GM21529 (cell line): ENCODE measurements at regions not wholly inside any gene's neighbourhood (a gene's known extent, or its start where the extent isn't known, plus 50 kb on each side); places are given as distances from the start of the nearest gene placed in this dataset.

Experiments
- ATAC-seq: cut with Tn5 transposase; IDR thresholded peaks from one replicate; pipeline ENCODE4 v1.9.1; 2021; ENCODE audit not compliant: unreplicated experiment

DNA sequence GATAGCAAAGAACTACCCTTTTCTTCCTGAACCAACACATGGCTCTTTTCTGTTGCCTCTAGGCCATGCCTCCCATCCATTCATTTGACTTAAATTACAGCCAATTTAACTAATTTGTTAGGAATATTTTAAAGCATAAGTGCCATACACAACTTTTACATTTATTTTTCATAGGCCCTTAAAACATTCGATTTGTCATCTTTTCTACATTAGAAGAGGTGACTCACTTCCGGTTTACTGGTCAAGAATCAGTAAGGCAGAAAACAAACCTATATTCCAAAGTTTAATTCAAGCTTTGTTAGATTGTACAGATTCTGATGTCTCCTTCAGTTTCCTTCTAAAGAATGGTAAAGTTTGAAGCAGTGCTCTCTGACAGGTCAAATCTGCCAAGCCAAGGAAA, 344.3 kb downstream of the SAMD5 start:
- no peak for ATAC-seq

DNA sequence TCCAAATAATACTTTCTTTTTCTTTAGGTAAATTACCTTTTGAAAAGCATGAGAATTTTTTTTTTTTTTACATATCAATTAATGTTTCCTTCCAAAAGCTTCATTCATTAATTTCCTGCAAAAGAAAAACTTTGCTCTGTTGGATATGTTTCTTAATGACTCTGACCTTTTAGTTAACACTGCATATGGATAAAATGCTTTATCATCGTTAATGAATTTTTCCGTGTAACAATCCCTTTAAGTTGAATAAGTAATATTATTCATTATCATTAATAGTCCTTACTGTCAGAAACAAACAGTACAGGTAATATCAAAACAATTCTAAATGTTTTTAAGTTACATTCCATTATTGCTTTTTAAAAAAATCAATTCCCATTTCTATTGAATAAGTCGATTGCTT, 345.1 kb downstream of the SAMD5 start:
- ATAC-seq, result no peak

DNA sequence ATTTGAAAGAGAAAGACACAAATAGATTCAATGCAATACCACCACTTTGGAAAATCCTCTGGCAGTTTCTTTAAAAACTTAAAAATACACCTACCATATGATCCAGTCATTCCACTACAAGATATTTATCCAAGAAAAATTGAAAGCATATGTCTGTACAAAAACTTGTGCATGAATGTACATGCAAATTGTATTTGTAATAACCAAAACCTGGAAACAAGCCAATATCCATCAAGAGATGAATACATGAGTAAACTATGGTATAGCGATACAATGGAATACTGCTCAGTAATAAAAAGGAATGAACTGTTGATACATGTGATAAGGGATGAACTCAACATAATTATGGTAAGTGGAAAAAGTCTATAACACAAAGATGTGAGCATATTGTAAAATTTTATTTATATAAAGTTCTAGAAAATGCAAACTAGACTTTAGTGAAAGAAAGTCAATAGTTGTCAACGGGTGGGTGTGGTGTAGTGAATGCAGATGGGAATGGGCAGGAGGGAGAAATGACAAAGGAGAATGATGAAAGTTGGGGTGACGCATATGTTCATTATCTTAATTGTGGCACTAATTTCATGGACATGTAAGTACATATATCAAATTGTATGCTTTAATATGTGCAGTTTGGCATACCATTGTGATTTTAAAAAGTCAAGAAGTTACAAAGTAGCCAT, 347.5 kb downstream of the SAMD5 start:
- no peak for ATAC-seq

DNA sequence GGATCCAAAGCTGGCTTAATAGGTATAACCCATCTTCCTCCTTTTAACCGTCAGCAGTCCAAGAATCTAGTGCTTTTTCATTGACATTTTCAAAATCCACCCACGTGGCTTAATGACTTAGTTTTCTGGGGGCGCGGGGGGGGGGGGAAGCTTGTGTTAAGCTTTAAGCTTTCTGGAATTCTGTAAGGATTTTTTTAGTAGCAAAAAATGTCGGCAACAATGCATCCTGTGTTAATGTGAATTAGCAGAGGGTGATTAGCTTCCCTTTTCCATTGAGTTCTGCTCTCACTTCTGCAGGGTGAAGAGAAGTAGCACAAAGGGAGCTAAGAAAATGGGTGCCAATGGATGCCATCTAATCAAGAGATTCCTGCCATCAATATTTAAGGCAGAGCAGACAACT, 348.2 kb downstream of the SAMD5 start:
- ATAC-seq, result no peak

DNA sequence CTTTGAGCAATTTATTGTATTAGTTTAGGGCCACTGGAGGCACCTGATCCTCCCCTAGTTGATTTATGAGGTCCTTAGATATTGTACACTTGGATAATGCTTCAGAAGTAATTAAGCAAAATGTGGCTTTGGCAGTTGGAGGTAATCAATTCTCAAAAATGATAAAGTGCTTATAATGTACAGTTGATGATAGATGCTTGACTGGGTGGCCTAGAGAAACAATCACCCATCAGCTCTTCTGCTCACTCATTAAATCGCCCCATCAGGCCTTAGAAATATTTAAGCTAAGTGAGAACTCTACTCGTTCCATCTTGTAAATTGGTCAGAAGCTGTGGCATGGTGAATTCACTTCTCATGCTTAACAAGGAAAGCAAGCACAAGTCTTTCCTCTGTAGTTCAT, 349.9 kb downstream of the SAMD5 start:
- ATAC-seq, result no peak

DNA sequence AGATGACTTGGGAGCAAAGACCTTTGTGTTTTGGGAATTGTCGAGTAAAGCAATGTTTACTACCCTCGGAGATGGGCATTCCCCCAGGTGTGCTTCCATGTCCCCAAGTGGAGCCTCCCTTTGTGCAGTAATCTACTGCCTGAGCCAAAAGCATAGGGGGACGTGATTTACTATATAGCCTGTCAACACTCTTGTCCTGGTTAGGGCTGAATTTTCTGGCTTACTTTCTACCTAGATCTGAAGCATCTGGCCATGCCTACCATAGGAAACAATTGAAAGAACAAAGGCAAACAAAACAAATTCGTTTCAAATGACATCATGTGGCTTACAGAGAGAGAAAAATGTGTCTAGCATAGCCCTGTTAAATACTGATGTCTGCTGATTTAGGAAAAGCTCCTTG, 350.6 kb downstream of the SAMD5 start:
- no peak for ATAC-seq

DNA sequence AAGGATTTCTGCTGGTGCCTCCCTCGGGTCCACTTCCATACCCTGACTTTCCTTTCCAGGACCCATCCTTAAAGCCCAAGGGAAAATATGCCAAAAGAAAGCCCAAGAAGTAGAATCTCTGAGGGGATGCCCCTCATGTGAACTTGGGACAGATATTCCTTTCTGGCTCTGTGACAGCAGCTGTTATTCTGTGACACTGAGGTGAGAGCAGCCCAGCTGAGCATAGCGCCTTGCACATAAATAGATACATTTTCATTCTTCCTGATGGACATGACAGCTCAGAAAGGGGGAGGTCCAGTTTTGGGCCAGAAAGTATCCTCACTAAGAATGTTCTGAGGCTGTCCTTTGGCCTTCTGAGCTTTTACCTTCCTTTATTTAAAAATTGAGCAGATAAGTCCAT, 353.2 kb downstream of the SAMD5 start:
- no peak for ATAC-seq

DNA sequence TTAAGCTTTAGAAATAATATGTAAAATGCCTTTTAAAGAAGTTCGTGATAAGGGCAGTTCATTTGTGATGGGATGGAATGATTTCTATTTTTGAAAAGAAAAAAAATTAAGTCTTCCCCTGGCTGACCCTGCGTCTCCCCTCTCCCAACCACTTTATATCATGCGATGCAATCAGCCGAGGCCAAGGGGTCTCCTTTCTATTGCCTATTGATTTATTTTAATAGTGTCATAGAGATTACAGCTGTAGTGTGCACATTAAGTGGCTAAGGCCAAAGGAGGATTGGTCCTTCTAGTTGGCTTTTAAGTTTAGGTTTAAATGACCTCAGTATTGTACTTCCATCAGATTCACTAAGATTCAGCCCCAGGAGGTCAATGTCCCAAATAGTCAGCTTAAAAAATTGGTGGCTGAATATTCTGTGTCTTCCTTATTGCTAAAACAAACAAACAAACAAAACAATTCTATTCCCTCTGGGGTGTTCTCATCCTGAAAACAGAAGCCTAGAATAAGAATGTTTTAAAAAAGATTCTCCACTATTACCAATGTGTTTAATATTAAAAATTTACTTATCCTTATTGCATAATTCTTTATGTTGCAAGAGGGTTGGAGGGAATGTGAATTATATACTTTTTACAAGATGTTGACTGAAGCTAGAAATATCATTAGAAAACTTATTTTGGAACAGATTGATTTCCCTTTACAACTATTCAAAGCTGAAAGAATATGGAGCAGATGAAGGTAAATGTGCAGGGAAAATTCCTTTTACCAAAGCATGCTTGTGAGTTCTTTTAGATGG, 359.1 kb downstream of the SAMD5 start:
- no peak for ATAC-seq

DNA sequence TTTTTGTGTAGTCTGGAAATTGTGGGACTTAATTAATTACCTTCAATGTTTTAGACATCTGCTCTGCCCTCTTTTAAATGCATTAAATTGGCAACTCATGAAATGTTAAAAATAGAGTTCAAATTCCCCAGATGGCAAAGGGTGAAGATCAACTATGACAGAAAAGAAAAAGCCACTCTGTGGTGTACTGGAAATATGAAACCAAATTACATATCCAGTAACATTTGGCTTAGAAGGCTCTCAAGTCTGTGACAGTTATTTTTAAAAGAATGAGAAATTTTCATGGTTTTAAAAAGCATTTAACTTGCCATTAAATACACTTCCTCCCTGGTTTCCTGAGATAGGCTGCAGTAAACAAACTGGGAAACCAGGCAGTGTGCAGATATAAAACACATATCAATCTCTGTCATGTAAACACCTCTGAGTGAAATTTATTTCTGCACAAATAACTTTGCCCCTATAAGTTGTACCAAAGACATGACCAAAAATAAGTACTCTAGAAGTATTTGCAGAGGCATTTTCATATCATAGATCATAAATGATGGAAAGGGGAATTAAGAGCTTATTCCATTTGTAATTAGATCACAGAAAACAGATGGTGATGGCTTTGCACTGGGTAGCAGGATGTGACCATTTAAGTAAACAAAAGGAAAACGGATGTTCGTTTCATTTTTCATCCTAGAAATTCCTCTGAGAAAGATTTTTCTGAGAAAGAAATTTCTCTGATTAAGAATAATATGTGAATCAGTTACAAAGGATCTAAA, 360.1 kb downstream of the SAMD5 start:
- ATAC-seq, result no peak

DNA sequence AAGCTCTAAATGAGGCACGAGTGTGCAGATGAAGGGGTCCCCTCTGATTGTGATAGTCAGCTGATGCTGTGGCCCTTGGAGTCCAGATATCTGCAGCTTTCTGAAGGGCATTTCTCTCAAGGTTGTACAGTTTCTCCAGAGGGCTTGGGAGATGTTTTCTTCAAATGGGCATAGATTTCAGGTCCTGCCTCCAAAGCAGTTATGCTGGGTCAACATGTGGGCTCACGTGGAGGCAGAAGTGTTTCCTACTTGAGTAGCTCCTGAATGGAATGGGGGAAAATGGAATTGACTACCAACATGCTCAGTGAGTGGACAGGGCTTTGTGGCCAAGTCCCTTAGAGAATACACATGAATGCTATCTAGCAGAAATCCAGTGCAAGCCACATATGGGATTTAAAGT, 360.7 kb downstream of the SAMD5 start:
- no peak for ATAC-seq

DNA sequence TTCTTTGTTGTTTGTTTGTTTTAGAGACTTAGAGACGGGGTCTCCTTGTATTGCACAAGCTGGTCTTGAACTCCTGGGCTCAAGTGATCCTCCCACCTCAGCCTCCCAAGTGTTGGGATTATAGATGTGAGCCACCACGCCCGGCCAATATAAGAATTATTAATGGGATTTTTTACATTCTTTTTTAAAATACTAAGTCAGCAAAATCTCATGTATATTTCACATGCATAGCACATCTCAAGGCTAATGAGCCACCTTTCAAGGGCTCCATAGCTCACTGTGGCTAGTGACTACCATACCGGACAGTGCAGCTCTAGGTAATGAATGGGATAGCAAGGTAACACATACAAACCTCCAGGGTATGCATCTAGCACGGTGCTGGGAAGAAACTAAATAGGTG, 361.4 kb downstream of the SAMD5 start:
- ATAC-seq, result no peak

DNA sequence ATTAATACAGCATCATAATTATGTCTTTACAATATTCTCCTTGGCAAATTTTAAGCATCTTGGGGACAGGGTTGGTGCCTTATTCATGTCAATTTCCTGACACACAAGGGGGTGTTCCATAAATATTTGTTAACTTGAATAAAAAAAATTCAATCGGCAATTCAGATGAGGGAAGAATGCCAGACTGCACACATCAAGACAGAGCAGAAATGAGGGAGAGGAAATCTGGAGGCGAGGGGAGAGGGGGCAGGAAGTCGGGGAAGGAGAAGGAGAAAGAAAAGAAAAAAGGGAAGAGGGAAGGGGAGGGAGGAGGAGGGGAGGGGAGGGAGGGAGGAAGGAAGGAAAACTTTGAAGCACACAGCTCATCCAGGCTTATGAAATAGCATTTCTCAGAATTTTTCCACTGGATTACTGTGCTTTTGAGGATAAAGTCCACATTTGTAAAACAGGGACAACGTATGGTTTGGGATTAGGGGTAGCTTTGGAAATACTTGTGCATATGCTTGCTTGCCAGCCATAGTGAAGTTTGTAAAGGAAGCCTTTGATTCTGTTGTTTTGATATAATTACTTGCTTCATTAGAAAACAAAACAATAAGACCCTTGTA, 362.1 kb downstream of the SAMD5 start:
- no peak for ATAC-seq

DNA sequence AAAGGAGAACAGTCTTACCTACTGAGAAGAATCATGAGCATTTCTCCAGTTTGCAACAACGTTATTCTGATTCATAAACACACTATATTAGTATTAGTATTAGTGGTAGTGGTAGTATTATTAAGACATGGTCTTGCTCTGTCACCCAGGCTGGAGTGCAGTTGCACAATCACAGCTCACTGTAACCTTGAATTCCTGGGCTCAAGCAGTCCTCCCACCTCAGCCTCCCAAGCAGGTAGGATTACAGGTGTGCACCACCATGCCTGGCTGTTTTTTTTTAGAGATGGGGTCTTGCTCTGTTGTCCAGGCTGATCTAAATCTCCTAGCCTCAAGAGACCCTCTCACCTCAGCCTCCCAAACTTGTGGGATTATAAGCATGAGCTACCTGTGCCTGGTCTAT, 363.5 kb downstream of the SAMD5 start:
- ATAC-seq, result no peak

DNA sequence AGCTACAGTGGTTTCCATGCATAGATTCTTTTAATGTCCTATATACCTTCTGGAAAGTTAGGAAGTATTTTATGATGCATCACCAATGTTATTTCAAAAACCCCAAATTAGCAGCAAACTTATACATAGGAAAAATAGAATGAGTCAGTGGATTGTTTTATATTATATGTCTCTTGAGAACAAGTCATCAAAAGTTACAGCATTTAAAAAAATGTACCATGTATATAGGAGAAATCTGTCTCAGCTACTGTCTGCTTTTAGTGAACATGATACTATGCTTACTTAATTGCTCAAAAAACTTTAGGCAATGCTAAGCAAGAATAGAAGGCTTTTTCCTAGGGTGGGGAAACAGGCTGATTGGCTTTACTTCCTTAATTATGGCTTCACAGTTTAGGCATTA, 365.3 kb downstream of the SAMD5 start:
- no peak for ATAC-seq

DNA sequence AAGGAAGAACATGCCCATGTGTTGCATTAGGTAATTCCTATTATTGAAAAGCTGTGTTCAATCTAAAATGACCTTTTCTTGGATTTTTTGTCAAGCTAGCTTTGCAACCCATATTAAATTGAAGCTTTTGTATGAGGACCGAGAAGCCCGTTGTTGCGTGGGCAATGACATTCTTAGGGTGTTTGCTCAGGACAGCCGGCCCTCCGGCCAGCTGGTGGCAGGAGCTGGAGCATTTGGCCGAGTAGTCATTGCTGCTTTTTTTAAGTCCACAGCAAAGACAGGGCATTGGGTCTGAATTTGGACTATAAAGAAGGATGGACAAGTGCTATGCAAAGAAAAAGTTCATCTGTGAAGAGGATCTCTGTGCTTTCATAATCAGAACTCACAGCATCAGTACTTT, 365.8 kb downstream of the SAMD5 start:
- no peak for ATAC-seq

DNA sequence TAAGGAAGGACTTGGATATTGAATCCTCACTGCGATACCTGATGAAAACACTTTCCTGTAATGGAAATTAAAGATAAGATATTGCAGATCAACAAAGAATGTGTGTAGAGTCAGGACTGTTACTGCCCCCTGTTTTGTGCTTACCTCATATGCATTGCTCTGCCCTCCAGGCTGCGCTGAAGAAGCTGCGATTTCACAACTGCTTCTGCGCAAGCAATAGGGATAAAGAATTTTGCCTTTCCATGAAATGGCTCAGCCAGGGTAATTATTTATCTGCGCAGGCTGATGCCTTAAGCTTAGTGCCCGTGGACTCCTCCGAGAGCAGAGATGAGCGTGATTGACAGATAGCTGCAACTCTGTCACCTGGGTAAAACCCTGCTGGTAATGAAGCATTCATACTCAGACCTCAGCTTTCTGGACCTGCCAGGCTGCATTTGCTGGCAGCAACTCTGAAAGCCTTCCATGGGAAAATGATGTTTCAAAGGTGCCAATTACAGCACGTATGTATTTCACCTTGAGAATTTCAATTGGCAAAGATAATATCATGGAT, 370.6 kb downstream of the SAMD5 start:
- no peak for ATAC-seq

DNA sequence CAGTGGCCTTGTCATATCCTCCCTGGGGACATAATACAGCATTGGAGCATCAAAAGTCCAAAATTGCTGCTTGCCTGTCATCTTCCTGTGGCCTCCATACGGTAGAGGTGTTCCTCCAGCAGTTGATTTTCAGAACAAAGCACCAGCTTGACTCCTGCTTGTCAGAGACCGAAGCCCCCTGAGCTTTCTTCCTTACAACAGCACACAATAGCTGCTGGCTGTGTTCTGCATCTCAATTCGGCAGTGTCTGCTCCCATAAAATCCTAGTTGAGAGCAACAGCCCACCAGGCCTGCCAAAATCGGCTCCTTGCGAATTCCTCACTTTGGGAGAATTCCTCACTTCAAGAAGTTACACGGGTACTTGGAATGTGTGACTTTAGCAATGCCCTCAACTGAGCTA, 372.9 kb downstream of the SAMD5 start:
- ATAC-seq, result no peak

DNA sequence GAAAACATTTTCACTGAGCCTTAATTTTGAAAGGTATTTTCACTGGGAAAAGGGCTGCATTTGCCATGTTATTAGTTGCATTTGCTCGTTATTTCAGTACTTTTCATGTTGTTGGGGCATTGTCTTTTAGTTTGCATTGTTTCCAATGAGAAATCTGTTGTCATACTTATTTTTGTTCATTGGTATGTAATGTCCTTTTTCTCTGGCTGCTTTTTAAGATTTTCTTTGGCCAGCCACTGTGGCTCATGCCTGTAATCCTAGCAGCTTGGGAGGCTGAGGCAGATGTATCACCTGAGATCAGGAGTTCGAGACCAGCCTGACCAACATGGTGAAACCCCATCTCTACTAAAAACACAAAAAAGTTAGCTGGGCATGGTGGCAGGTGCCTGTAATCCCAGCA, 379.9 kb downstream of the SAMD5 start:
- no peak for ATAC-seq

DNA sequence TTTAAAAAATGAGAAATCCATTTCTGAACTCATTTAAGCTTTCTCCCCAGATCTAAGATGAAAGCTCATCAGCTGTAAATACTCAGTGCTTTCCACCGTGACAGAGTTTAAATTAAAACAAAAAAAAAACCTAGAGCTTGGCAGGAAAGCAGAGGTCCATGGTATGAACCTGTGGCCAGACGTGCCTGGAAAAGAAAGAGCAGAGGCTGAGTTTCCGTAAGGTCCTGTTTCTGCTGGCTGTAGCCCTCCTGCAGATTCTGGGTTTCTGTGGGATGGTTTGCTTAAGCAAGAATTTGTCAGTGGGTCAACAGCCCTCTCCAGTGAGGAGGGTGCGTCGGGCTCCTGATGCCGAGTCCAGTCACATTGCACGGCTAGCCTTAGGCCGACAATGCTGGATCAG, 383.2 kb downstream of the SAMD5 start:
- ATAC-seq, result no peak

DNA sequence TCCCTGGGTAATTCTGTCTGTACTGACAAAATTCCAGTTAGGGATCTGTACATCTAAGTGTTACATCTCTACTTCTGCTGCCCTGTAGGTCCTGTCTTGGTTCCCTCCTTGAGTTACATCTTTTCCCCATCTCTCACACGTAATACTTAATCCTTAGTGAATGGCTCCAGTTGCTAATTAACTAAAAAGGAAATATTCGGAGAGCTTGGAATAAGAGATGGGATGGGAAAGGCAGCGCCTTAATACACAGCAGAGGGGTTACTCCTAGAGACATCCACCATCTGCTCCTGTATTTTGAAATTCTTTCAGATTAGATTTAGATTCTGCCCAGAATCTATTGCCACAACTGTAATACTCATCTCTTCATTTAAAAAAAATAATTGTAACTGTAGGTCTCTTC, 384.0 kb downstream of the SAMD5 start:
- ATAC-seq, result no peak

DNA sequence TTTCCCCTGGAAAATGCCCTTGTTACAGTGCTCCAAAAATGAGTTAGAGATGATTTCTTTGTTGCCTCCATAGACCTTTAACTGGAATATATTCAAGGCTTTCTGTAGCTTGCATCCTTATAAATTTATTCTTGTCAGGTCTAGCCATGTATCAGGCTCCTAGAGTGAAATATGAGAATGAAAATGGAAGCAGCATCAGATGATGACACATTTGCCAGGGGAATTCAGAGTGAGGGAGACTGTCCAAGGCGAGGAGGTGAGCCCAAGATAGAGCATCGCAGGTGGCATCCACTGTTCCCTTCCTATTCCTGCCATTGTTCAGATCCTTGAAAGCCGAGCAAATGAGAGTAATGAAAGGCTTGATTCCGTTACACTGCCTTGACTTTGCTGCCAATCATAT, 386.8 kb downstream of the SAMD5 start:
- ATAC-seq, result no peak
